ENCODE measurements at regions not wholly inside any gene's neighbourhood (a gene's known extent, or its start where the extent isn't known, plus 50 kb on each side); places are given as distances from the start of the nearest gene placed in this dataset.

DNA sequence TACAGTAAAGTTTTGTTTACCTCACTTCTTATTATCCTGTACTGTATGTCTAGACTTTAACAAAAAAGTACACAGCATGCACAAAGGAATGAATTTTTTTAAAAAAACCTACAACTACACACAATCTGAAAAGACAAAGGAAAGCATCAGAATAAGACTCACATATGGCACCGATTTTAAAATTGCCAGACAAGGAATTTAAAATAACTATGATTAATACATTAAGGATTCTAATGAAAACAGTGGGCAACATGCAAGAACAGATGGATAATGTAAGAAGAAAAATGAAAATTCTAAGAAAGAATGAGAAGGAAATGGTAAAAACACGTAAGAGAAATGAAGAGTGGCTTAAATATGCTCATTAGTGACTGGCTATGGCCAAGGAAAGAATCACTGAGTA lies 638.2 kb downstream of the FBXO15 start:
- no peak for DNase-seq

DNA sequence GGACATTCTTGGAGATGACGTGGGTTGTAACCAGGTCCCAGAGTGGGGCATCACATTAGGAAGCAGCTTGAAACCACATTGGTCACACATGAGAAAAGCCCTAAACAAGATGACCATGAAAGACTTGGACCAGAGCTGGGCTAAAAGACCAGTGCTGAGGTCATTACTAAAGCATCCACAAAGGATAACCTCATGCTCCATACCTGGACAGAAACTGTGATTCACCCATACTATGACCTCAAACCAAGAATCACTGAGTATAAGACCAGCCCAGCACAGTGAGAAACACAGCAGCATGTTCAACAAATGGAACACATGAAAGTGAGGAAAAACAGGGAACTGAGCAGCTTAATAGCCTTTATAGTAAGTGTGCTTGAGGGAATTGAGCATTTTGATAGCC lies 635.5 kb upstream of the NETO1 start:
- DNase-seq = no peak

DNA sequence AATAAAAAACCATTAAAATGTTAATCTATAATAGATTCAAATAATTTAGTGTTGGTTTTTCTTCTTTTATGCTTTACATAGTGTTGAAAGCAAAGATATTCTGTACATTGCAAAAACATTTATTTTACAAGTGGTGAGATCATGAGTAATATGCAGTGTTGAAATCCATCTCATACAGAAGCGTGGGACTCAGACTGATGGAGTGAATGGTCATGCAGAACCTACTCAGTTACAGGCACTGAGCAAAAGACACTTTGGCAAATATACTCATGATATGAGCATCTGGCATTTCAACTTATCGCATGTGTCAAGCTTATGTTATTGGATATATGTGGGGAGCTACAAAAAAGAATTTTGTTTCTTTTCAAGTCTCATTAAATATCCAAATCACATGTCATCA lies 620.2 kb upstream of the NETO1 start:
- no peak for DNase-seq

DNA sequence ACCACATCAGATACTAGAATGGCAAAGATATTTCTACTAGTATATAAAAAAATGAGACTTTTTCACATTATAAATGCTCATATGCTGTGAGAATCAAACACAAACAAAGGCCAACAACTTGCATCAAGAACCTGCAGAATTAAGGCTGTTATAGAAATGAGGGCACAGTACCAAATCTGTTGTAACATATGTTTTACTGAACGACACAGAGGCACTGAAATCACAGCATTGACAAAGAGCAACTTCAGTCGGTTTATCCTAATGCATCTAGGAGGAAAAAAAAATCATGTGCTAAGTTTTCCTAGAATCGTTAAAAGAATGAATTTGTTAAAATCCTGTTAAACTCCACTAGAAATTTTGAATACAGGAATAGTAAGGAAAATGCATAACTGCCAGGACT lies 617.4 kb upstream of the NETO1 start:
- DNase-seq = no peak

DNA sequence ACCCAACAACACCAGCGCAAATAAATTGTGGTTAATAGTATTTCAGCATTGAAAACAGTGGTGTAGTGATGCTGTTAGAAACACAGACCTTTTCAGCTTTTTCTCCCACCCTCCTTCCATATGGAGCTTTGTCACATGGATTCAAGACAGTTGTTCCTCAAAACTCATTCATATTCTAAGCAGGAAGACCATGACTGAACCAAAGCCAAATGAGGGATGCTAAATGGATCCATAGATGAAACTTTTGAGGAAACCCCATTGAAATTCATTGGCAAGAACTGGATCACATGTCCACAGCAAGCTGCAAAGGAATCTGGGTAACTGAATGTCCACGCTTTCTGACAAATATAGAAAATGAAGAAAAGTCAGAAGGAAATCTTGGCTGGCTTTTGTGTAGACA lies 615.1 kb upstream of the NETO1 start:
- DNase-seq = no peak

DNA sequence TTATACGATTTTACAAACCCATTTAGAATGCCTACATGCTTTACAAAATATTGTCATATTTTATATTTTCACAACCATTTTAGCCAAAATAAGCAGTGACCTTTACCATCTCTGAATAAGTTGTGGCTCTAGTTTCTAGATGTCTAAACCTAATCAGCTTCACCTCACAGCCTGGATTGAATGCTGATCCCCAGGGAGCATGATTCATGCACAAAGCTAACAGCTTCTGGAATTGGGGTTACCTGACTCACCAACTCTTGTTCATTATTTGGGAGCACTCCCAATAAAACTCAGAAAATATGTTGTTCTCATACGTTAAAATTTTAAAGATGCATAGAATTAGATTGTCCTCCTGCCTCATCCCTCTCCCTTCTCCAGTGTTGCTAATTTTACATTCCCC lies 611.7 kb upstream of the NETO1 start:
- DNase-seq = no peak

DNA sequence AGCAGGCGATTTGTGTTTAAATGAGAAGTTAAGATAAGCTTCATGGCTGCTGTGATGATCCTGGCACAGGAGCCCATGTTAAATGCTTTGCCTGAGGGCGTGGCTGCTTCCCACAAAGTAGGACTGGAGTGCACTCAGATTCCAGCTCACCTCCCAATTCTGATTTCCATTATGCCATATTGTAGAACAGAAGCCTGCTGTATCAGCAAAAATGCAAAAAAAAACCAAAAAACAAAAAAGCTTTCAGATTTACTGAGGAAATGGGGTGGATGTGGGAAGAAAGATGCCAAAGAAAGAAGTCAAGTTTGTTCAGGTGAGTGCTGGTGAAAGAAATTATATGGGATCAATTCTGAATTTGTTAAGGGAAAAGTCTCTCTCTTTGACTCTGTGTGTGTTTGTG lies 610.4 kb upstream of the NETO1 start:
- DNase-seq = no peak

DNA sequence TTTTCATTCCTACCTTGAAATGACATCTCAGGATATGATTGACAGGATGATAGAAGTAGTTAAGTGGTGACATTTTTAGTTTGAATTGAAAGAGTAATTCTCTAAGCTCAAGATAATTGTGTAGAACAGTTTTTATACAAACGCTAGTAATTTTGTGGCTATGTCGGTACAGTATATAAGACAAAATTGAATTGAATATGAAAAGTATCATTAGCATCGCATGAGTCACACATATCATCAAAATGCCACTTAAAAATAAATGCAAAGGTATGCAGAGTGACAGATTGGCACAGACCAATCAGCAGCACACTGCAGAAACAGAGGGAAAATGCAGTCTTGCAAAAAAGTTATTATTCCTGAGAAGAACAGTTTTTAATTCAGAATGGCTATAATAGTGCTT lies 608.2 kb upstream of the NETO1 start:
- DNase-seq = no peak

DNA sequence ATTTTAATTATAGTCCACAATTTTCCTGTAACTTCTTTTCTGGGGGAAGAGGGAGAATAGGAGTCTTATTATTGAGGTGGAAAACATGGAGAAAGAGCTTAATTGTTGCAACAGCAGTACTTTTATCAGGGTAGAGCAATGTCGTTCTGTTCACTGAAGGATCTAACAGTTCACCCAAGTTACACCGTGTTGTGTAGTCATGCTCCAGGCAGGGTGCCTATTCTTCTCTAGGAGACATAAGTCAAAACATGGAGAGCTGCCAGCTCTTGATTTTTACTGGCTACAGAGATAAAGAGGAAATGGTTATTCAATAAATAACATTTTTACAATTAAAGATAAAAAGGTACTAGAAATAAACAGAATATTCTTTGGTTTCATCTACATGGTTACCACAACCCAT lies 594.3 kb upstream of the NETO1 start:
- DNase-seq = no peak

DNA sequence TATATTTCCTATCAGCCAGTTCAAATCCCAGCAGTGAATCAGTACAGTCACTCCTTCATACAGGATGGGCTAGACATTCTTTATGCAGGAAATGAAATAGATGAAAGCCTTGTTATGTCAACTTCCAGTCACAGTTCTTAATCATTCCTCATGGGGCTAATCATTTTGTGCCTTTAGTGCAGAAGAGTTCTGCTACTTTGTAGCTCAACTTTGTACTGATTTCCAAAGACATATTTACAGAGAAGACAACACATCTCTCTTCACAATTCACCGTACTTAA lies 593.9 kb upstream of the NETO1 start:
- no peak for DNase-seq

DNA sequence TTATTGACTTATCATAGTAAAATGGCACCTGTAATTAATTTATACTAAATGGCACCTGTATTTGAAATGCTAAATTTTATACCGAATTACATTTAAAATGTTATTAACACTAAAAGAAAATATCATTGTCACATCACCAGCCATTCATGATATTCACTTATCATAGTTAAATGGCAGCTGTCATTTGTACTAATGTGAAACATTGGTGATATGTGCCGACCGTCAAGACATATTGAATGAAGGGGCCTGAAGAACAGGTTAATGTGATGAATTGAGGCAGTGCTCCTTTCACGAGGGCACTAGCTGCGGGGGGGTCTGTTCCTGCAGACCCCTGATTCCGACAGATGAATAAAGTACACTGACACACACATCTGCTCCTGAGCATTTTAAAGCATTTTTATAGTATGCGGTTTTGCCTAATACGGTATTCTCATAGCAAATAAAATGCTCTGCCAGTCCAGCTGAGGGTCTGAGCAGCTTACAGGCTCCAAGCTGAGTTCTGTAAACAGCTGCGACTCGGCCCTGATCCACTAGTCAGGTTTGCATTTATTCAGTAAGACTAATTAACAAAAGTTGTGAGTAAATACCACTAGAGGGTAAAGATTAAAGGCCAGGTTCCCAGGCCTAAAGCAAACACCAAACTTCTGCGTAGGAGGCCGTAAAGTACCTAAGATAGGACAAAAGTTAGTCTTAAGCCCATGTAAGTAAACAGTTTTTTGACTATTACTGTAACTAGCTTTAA lies 593.4 kb upstream of the NETO1 start:
- DNase-seq = no peak

DNA sequence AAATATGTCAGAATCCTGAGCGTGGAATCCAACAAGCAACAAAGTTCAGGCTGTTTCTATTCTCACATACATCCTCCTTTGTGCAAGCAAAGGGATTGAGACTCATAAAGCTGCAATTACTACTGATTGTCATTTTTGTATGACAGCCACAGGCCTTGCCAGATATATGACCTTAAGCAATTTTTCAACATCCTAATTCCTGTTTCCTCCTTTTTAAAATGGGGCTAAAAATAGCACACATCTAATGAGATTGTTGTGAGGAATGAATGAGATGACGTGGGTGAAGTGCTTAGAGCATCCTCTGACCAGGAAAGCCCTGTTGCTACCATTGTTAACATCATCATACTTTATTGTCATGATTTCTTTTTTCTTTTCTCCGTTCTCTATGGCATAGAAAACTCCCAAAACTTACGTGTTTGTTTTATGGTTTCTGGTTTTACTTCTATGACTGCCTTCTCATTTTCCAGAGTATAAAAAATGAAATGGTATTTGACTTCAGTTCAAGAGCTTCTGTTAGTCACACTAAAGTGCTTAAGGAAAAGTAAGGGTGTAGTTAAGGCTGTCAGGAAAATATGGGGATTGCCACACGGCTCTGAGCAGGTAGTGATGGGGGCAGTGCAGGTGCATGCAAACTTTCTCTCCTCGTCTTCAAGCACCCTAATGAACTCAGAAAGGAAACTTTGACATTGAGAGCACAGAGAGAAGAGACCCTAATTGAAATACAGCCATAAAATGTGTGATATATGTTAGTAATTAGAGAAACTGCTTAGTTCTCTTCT lies 590.6 kb upstream of the NETO1 start:
- no peak for DNase-seq

DNA sequence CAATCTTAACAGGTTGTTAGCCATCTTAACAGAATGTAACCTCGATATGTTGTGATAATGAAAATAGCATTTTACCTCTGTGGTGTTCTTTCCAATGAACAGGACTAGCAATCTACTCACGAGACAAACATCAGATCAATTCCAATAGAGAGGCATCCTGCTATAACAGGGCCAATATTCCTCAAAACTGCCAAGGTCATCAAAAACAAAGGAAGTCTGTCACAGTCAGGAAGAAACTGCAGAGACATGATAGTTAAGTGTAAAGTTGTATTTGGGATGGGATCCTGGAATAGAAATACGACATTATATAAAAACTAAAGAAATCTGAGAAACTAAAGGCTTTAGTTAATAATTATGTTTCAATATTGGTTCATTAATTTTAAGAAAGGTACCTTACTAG lies 588.9 kb upstream of the NETO1 start:
- no peak for DNase-seq

DNA sequence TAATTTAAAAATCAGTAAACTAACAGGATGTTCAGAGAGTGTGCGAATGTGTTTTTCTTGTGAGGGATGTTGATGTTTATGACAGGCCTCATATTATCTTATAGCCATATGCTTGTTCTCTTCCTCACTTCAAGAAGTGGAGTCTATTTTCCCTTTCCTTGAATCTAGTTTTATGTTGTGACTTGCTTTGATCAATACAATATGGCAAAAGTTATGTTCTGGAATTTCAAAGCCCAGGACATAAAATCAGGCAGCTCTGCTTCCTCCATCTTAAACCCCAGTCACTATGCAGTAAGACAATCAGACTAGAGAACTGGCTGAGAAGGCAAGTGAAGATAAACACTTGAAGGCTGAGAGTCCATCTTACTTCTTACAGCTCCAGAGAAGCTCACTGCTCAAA lies 585.1 kb upstream of the NETO1 start:
- no peak for DNase-seq

DNA sequence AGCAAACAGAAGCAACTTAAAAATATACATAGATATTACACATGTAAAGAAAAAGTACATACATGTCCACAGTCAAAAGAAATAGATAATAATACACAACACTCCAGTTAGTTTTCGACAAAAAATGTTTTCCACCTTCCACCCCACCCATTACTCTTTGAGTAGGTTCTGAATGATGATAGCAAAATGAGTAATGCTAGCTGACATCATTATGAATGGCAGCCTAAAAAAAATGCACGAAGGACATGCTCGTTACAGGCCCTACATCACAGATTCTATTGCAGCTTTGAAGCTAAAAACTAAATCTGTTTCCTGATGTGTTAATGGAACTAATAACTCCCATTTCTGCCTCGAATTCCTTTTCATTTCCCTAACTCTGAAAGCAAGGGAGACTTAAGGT lies 578.7 kb upstream of the NETO1 start:
- DNase-seq = no peak

DNA sequence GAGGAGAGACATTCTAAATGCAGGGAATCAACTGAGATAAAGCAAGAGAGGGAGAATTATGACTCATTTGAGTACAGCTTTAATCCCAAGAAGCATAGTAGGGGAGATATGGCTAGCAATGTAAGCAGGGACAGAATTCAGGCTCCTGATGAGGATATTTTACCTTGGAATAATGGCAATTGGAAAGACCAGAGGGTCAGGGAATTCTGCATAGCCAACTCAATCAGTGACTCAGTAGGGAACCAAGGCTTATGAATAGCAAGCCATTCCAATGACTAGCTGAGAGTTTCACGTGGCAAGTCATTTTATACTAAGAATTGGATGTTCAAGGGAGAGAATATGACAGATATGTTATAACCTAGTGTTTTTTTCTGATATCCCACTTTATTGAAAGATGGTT lies 563.8 kb upstream of the NETO1 start:
- no peak for DNase-seq

DNA sequence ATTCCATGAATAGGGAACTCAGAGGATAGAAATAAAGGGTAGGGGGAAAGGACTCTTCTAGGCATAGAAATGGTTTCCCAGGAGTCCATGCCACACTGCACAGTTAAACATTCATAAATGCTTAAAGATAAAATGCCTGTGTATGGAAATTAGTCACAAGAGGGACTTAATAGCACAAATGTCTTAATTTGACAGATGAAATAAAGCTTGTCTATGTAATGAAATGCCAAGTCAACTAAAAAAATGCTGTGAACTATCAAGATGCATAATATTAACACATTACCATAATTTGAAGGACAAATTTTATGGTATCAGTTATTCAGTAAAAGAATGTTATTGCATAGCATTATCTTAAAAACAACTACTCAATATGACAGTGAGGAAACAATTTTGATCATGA lies 553.2 kb upstream of the NETO1 start:
- DNase-seq = no peak

DNA sequence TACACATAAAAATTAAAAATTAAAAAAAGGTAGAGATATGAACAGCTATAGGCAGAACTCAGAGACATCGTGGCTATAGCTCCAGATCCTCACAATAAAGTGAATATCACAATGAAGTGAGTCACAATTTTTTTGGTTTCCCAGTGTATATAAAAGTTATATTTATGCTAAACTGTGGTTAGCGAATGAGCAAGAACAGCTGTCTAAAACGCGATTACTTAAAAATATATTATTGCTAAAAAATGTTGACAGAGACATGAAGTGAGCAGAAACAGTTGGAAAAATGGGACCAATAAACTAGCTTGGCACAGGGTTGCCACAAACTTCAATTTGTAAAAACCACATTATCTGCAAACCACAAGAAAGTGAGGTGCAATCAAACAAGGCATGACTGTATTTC lies 551.7 kb upstream of the NETO1 start:
- no peak for DNase-seq

DNA sequence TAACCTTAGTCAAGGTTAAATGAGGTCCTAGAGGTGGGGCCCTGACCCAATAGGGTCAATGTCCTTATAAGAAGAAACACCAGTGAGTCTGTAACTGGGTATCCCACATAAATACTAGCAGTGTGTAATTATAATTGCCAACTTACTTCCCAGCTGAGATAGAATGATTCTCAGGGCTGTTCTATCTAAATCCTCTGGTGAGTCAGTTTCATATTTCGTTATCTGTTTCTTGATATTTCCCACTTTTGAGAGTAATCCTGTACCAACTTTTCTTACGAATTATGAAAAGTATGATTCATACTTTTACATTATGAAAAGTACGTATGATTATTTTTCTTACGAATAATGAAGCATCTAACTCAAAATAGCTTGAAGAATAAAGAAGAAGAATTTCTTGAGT lies 546.8 kb upstream of the NETO1 start:
- no peak for DNase-seq

DNA sequence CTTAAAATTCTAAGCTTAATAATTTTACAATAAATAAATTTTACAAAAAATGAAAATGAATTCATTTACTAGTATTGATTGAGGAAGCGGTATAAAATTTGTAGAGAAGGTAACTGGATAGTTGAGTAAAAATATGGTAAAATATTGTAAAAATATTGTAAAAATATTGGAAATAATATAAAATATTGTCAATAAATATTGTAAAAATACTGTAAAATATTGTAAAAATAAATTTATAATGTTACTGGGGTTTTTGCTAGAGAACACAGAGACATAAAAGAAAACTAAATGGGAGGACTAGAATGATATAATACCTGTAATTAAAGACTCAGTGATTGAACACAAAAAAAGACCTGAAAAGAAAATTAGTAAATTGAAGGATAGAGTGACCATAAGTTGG lies 546.3 kb upstream of the NETO1 start:
- DNase-seq = no peak

DNA sequence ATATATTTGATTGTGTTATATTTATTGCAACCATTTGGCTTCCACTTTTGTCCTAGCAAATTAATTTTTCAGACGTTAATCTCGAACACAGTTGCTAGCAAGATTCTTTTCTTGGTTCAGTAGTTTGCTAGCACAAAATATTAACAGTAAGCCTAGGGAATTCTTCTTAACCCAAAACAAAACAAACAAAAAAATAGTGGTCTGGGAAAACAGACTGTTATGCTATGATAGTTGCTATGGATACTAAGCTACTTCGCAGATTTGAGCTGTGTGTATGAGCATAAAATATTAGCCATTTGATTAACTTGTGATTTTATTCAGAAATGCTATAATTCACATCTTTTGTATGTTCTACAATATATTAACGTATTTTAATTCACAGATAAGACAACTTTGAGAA lies 541.5 kb upstream of the NETO1 start:
- DNase-seq = no peak

DNA sequence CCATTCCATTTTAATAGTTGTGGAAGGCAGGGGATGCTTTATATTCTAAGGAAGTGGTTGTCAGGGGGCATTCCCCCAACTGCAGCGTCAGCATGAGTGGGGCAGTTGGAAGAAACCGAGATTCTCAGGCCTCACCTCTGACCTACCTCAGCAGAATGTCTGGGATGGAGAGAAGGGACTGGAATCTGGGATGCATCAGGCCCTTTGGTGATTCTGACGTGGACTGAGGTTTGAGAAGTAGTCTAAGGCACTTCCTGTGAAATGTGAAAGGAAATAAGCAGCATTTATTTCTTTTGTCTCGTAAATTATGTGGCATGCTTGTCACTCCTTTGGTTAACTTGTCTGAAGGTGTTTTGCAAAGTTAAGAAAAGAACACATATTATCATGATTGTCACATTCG lies 540.7 kb upstream of the NETO1 start:
- DNase-seq = no peak

DNA sequence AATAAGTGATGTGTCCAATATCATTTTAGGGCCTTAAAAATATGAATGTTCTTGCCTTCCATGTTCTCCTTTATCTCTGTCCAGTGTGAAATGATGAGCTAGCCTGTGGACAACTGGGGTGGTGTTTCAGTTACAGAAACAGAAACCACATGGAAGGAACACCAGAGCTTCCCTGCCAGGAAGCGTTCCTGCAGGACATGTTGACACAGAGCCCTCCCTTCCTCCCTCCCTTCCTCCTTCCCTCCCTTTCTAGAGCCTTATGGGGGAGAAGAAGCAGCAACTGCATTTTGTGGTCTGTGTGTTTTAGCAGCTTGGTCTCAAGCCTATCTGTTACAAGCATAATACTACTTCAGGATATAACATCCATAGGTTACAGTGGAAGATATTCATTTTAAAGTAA lies 539.7 kb upstream of the NETO1 start:
- no peak for DNase-seq

DNA sequence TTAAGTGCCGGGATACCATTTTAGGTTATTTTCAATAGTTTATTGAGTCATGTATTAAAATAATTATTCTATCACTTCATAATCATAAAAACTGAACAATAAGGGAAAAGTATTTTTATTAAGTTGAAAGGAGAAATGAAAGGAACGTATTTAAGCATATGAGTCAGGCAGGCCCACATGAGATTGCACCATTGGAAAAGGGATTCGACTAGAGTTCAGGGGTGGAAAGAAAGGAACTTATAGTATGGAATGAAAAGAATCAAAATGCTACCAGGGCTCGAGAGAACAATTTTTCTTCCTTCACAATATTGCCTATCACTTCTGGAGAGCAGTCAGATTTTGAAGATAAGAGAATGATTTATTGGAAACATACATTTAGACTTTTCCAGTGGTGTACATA lies 516.5 kb upstream of the NETO1 start:
- DNase-seq = no peak

DNA sequence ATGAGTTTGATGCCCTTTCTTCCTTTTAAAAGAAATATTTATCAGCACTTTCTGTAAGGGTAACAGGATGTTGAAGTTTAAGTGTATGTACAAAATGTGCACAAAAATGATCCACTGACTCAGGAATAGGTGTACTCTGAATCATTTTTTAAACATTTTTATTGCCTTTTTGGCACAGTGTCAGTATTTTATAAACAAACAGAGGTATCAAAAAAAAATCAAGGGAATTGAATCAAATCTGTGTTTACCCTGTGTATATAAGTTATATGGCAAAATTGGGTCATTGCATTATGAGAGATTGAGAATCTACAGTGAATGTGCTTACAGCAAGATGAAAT lies 513.9 kb upstream of the NETO1 start:
- DNase-seq = no peak

Measured in amniotic stem cell (primary cell).